ENCODE measurements at regions not wholly inside any gene's neighbourhood (a gene's known extent, or its start where the extent isn't known, plus 50 kb on each side); places are given as distances from the start of the nearest gene placed in this dataset.

DNA sequence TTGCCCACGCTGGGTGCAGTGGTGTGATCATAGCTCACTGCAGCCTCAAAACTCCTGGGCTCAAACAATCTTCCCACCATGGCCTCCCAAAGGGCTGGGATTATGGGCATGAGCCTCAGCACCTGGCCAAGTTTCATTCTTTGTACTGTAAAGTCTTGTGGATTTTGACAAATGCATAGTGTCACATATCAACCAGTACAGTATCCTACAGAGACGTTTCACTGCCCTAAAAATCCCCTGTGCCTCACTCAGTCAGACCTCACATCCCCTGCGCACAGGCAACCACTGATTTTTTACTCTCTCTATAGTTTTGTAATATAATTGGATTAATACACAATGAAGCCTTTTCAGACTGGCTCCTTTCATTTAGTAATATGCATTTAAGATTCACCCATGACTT, 130.7 kb upstream of the UBE2E1 start:
- no peaks in the 10 kb centered on the region for H3K79me2 ChIP-seq (ENCODE audit: insufficient read depth, low read length)
- TF ChIP-seq, protein P1, sequence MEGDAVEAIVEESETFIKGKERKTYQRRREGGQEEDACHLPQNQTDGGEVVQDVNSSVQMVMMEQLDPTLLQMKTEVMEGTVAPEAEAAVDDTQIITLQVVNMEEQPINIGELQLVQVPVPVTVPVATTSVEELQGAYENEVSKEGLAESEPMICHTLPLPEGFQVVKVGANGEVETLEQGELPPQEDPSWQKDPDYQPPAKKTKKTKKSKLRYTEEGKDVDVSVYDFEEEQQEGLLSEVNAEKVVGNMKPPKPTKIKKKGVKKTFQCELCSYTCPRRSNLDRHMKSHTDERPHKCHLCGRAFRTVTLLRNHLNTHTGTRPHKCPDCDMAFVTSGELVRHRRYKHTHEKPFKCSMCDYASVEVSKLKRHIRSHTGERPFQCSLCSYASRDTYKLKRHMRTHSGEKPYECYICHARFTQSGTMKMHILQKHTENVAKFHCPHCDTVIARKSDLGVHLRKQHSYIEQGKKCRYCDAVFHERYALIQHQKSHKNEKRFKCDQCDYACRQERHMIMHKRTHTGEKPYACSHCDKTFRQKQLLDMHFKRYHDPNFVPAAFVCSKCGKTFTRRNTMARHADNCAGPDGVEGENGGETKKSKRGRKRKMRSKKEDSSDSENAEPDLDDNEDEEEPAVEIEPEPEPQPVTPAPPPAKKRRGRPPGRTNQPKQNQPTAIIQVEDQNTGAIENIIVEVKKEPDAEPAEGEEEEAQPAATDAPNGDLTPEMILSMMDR (IDR thresholded peaks at IDR 0.05; ENCODE audit: extremely low read depth, low read depth, low read length): no peak
- no peak overlapping the region for H3K4me2 ChIP-seq (ENCODE audit: insufficient read depth, low read length)
- no peak for DNase-seq (ENCODE audit: insufficient read length, low spot score, missing footprints)
- H3K4me3 ChIP-seq (ENCODE audit: insufficient read depth, low read length): no peak overlapping the region
- no peak overlapping the region for H2AFZ ChIP-seq (ENCODE audit: low read length)
- no peaks in the 10 kb centered on the region for H4K20me1 ChIP-seq (ENCODE audit: insufficient read depth, low read length)
- no peaks in the 10 kb centered on the region for H3K4me1 ChIP-seq (ENCODE audit: insufficient read depth, low read length)
- H3K27me3 ChIP-seq (ENCODE audit: insufficient read depth, low read length): no peaks in the 10 kb centered on the region
- H3K27ac ChIP-seq (ENCODE audit: low read depth, low read length): no peak overlapping the region
- no peaks in the 10 kb centered on the region for H3K36me3 ChIP-seq (ENCODE audit: insufficient read depth, low read length)
- no peaks in the 10 kb centered on the region for H3K9me3 ChIP-seq (ENCODE audit: low read depth, low read length)

DNA sequence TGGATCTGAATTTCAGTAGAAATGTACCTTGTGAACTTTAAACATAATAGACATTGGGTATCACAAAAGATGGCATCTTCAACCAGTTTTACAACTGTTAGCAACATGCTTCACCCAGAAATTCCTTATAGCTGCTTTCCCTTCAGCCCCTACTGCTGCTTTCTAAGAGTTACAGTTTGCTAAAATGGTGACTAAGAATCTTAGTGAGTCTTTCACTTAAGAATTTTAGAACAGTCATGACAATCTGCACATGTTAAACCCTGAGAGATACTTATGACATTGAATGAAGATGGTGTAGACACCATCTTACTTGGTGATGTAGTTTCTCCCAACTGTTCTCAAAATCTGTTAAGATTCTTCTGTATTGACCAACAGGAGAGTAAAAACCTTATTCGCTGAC, 129.7 kb upstream of the UBE2E1 start:
- Histone ChIP-seq H3K36me3 (ENCODE audit: insufficient read depth, low read length) (no peaks in the 10 kb centered on the region), H3K27ac (ENCODE audit: low read depth, low read length) (no peak overlapping the region), H4K20me1 (ENCODE audit: insufficient read depth, low read length) (no peaks in the 10 kb centered on the region), H3K79me2 (ENCODE audit: insufficient read depth, low read length) (no peaks in the 10 kb centered on the region), H3K4me2 (ENCODE audit: insufficient read depth, low read length) (no peak overlapping the region), H3K27me3 (ENCODE audit: insufficient read depth, low read length) (no peaks in the 10 kb centered on the region), H3K9me3 (ENCODE audit: low read depth, low read length) (no peaks in the 10 kb centered on the region), H2AFZ (ENCODE audit: low read length) (no peak overlapping the region), H3K4me1 (ENCODE audit: insufficient read depth, low read length) (no peaks in the 10 kb centered on the region), H3K4me3 (ENCODE audit: insufficient read depth, low read length) (no peak overlapping the region)
- TF ChIP-seq, protein P1 (IDR thresholded peaks at IDR 0.05; ENCODE audit: extremely low read depth, low read depth, low read length): no peak
- DNase-seq (ENCODE audit: insufficient read length, low spot score, missing footprints): peak; percentile 73

GRCh38 chr3:23682646-23683045, 123.1 kb upstream of the UBE2E1 start:
- Histone ChIP-seq H2AFZ (ENCODE audit: low read length) (no peak overlapping the region), H3K9me3 (ENCODE audit: low read depth, low read length) (no peaks in the 10 kb centered on the region), H3K4me1 (ENCODE audit: insufficient read depth, low read length) (peaks cover 16% of the 10 kb centered on the region), H3K27me3 (ENCODE audit: insufficient read depth, low read length) (no peaks in the 10 kb centered on the region), H4K20me1 (ENCODE audit: insufficient read depth, low read length) (no peaks in the 10 kb centered on the region), H3K4me3 (ENCODE audit: insufficient read depth, low read length) (no peak overlapping the region), H3K79me2 (ENCODE audit: insufficient read depth, low read length) (no peaks in the 10 kb centered on the region), H3K4me2 (ENCODE audit: insufficient read depth, low read length) (no peak overlapping the region), H3K27ac (ENCODE audit: low read depth, low read length) (no peak overlapping the region), H3K36me3 (ENCODE audit: insufficient read depth, low read length) (no peaks in the 10 kb centered on the region)
- TF ChIP-seq, protein P1 (IDR thresholded peaks at IDR 0.05; ENCODE audit: extremely low read depth, low read depth, low read length): no peak
- no peak for DNase-seq (ENCODE audit: insufficient read length, low spot score, missing footprints)

- H3K4me1 ChIP-seq (ENCODE audit: insufficient read depth, low read length): peaks cover 16% of the 10 kb centered on the region
- H3K79me2 ChIP-seq (ENCODE audit: insufficient read depth, low read length): no peaks in the 10 kb centered on the region
- peak overlapping the region; percentile 72 for H3K27ac ChIP-seq (ENCODE audit: low read depth, low read length)
- peak overlapping the region; percentile 50 for H3K4me2 ChIP-seq (ENCODE audit: insufficient read depth, low read length)
- no peaks in the 10 kb centered on the region for H3K9me3 ChIP-seq (ENCODE audit: low read depth, low read length)
- no peaks in the 10 kb centered on the region for H4K20me1 ChIP-seq (ENCODE audit: insufficient read depth, low read length)
- H3K27me3 ChIP-seq (ENCODE audit: insufficient read depth, low read length): no peaks in the 10 kb centered on the region
- TF ChIP-seq, protein P1 (IDR thresholded peaks at IDR 0.05; ENCODE audit: extremely low read depth, low read depth, low read length): no peak
- no peak overlapping the region for H3K4me3 ChIP-seq (ENCODE audit: insufficient read depth, low read length)
- H3K36me3 ChIP-seq (ENCODE audit: insufficient read depth, low read length): no peaks in the 10 kb centered on the region
- DNase-seq (ENCODE audit: insufficient read length, low spot score, missing footprints): peak; percentile 94
- peak overlapping the region; percentile 8 for H2AFZ ChIP-seq (ENCODE audit: low read length)
Measured at GRCh38 chr3:23685541-23686258, 120.1 kb upstream of the UBE2E1 start.

Measured in osteoblast (primary cell).